ENCODE measurements at regions not wholly inside any gene's neighbourhood (a gene's known extent, or its start where the extent isn't known, plus 50 kb on each side); places are given as distances from the start of the nearest gene placed in this dataset.

DNA sequence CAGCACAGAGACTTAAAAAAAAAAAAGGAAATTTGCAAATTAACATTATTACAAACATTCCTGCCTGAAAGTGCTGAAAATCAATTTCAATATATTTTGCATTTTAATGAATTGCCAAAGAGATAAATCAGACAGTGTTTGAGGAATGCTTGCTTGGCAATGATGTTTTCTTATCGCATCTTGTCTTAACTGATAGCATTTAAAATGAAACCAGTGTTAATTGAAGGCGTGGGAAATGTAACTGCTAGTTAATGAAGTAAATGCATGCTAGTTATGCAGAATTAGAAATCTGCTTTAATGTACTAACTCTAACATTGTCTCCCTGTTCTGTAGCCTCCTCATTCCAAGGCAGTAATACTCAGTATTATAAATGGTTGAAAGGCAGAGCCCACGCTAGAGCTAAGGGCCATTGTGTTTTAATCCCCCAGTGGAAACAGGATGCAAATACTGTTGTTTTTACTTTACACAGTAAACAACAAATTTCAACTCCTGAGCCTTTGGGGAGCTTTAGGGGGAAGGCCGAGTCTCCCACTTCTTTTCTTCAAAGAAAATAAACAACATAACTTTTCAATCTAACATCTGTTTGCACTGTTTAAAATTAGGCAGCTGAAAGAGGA, 586.9 kb downstream of the TLE4 start:
- TF ChIP-seq, protein P1, sequence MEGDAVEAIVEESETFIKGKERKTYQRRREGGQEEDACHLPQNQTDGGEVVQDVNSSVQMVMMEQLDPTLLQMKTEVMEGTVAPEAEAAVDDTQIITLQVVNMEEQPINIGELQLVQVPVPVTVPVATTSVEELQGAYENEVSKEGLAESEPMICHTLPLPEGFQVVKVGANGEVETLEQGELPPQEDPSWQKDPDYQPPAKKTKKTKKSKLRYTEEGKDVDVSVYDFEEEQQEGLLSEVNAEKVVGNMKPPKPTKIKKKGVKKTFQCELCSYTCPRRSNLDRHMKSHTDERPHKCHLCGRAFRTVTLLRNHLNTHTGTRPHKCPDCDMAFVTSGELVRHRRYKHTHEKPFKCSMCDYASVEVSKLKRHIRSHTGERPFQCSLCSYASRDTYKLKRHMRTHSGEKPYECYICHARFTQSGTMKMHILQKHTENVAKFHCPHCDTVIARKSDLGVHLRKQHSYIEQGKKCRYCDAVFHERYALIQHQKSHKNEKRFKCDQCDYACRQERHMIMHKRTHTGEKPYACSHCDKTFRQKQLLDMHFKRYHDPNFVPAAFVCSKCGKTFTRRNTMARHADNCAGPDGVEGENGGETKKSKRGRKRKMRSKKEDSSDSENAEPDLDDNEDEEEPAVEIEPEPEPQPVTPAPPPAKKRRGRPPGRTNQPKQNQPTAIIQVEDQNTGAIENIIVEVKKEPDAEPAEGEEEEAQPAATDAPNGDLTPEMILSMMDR (IDR thresholded peaks at IDR 0.05) = no peak
- no peak for TF ChIP-seq POLR2A (IDR thresholded peaks at IDR 0.05)

Measured in adrenal gland (tissue), 5 donors.